ENCODE measurements at regions not wholly inside any gene's neighbourhood (a gene's known extent, or its start where the extent isn't known, plus 50 kb on each side); places are given as distances from the start of the nearest gene placed in this dataset.

DNA sequence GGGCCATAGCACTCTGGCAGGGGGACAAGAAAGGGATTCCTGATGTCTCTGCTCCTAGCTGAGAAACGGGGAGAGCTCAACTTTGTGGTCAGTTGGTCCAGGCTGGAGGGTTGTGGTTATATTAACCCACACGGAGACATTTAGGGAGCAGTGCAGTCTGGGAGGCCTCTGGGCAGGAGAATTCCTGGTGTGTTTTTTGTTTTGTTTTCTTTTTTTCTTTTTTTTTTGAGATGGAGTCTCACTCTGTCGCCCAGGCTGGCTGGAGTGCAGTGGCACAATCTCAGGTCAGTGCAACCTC, 88.0 kb upstream of the SHISAL1 start:
- TF ChIP-seq, protein P1, sequence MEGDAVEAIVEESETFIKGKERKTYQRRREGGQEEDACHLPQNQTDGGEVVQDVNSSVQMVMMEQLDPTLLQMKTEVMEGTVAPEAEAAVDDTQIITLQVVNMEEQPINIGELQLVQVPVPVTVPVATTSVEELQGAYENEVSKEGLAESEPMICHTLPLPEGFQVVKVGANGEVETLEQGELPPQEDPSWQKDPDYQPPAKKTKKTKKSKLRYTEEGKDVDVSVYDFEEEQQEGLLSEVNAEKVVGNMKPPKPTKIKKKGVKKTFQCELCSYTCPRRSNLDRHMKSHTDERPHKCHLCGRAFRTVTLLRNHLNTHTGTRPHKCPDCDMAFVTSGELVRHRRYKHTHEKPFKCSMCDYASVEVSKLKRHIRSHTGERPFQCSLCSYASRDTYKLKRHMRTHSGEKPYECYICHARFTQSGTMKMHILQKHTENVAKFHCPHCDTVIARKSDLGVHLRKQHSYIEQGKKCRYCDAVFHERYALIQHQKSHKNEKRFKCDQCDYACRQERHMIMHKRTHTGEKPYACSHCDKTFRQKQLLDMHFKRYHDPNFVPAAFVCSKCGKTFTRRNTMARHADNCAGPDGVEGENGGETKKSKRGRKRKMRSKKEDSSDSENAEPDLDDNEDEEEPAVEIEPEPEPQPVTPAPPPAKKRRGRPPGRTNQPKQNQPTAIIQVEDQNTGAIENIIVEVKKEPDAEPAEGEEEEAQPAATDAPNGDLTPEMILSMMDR (IDR thresholded peaks at IDR 0.05): no peak
- no peak for TF ChIP-seq EZH2 (IDR thresholded peaks at IDR 0.05)

Data from neural progenitor cell (in vitro differentiated cells).